GM12874 (cell line): ENCODE measurements at regions not wholly inside any gene's neighbourhood (a gene's known extent, or its start where the extent isn't known, plus 50 kb on each side); places are given as distances from the start of the nearest gene placed in this dataset.

Experiments used
- TF ChIP-seq, protein P1 (sequence below): IDR thresholded peaks from 2 replicates; pipeline ENCODE4 v1.5.1; 2011; ENCODE audit warnings: low read depth, mild to moderate bottlenecking, control low read depth, low read length, moderate library complexity; ENCODE audit not compliant: insufficient read depth

DNA sequence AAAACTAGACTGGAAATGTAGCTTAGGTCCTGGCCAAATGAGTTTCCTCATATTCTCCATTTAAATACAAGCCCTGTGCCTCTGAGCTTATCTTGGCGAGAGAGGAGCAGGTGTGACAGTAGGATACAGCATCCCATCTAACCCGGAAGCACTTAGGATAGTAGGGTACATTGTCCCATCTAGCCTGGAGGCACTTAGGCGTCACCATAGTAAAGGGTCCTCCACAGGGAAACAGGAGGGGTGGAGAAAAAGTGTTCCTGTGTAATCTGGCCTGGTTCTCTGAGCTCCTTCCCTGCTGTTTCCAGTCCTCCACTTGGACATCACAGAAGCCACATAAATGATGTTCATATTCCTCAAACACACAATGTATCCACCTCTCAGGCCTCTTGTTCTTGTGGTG lies 301.4 kb downstream of the GALR1 start:
- TF ChIP-seq, protein P1, sequence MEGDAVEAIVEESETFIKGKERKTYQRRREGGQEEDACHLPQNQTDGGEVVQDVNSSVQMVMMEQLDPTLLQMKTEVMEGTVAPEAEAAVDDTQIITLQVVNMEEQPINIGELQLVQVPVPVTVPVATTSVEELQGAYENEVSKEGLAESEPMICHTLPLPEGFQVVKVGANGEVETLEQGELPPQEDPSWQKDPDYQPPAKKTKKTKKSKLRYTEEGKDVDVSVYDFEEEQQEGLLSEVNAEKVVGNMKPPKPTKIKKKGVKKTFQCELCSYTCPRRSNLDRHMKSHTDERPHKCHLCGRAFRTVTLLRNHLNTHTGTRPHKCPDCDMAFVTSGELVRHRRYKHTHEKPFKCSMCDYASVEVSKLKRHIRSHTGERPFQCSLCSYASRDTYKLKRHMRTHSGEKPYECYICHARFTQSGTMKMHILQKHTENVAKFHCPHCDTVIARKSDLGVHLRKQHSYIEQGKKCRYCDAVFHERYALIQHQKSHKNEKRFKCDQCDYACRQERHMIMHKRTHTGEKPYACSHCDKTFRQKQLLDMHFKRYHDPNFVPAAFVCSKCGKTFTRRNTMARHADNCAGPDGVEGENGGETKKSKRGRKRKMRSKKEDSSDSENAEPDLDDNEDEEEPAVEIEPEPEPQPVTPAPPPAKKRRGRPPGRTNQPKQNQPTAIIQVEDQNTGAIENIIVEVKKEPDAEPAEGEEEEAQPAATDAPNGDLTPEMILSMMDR, result no peak

DNA sequence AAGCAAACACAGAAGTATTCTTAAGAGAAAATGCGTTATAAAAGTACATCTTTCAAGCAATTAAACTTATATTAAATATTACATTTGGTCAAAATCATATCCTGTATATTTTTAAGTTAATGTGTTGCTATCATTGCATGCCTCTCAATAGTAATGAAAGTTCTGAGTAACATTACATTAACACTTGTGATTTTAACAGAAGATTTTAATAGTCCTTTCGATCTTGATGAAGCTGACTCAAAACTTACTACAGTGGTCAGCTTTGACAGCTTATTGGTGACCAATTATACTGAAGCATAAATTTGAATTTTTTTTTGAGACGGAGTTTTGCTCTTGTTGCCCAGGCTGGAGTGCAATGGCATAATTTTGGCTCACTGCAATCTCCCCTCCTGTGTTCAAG lies 303.3 kb downstream of the GALR1 start:
- TF ChIP-seq, protein P1, result no peak

DNA sequence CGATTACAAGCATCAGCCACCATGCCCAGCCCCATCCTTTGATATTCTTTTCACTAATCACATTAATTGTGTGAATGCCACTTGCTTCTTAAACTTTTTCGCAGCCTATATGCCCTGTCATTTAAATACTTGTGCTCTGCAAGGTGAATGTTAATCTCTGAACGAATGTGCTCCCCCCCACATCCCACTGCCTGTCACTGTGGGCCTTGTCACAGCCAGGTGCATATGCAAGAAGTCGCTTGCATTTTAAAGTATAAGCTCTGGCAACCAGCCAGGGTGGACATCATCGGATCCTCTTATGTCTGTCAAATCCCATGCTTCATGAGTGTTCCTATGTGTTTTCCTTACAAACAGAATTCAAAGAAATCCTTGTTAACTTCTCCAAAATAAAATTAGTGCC lies 304.4 kb downstream of the GALR1 start:
- TF ChIP-seq, protein P1, result no peak

DNA sequence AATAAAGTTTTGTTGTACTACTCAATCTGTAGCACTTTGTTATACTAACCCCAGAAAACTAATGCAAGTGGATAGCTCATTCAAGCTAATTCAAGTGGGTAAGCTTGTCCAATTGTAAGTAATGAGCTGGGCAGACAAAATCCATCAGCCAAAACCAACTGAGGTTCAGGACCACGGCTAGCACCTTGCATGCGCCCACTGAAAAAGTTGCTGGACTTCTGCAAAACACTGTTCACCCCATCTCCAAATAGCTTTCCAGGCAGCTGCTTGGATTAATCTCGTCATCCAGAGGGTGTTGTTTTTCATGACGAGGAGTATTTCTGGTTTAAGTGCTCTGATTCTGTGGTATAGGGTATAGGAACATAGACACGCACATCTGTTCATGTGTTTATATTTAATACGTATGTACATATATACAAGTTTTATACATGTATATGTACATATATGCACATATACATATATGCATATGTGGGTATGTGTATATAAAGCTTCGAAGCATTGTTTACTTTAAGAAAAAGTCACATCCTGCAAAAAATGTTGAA lies 307.5 kb downstream of the GALR1 start:
- TF ChIP-seq, protein P1, result no peak

DNA sequence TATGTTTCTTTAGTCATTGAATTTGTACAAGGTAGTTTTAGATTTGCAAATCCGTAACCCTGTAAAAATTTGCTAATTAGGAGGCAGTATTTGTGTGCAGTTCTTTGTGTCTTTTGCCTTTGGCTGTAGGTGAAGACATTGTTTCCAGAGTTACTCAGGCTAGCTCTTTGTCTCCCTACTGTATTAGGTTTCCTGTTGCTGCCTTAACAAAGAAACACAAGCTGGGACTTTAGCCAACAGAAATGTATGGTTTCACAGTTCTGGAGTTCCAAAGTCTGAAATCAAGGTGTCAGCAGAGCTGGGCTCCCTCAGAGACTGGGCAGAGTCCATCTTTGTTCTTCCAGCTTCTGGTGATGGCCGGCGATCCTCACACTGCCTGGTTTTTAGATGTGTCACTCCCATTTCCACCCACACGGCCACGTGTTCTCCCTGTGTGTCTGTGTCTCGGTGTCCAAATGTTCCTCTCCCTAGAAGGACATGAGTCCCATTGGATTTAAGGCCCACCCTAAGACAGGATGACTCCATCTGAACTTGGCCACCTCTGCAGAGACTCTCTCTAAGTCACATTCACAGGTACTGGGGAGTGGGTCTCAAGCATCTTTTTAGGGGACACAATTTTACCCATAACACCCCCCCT lies 309.7 kb downstream of the GALR1 start:
- TF ChIP-seq, protein P1, result no peak

DNA sequence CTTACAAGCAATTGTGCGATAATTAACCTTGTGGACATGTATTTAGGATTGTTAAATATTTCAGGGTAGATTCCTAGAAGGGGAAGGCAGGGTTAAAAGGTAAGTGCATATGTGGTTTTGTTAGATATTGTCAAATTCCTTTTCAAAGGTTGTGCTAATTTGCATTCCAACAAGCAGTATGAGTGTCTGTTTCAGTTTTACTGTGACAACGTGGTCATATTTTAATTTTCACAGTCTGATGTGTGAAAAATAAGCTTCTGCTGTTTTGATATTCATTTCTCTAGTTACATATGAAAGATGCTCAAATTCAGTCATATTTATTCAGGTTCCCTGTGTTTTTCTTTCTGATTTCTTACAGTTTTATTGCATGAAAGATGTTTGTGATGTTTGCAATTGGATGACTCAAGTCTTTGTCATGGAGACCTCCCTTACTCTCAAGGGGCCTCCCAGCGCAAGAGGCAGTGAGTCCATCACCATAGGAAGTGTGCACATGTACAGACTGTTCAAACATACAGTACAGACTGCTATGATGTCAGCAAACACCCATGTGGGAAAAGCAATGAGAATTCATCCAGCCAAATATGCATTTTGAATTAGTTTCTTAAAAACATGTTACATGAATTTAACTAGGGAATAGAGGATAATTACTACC lies 310.8 kb downstream of the GALR1 start:
- TF ChIP-seq, protein P1, result no peak

DNA sequence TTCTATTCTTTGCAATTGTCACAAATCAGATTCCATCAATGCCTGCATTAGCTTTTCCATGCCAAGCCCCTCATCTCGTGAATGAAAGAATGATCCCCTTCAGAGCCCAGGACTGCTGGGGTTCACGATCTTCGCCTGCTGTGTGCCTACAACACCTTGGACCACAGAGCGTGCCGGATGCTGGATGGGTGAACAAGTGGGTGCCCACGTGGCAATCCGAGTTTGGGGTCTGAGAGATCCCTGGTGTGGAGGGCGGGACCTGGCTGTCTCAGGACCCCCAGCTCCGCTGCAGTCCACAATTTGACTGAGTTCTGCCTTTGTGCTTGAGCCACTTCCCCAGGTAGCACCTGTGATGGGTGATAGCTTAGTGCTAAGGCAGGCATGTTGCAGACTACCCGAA lies 317.0 kb downstream of the GALR1 start:
- TF ChIP-seq, protein P1, result no peak
